Uterus (tissue), 2 donors: ENCODE measurements at regions not wholly inside any gene's neighbourhood (a gene's known extent, or its start where the extent isn't known, plus 50 kb on each side); places are given as distances from the start of the nearest gene placed in this dataset.

ENCODE experiments used
- POLR2A ChIP-seq, 2 donors: fragments of 450-650 bp; IDR thresholded peaks; one replicate each; pipeline ENCODE4 v1.6.1; 2016; ENCODE audit warnings: antibody characterized with exemption in 2 of 2, mild to moderate bottlenecking in 1 of 2, moderate library complexity in 1 of 2
- TF ChIP-seq, protein P1 (sequence below), 4 experiments: fragments of 200-600 bp in 2 of 4; fragments of 450-650 bp in 2 of 4; sonication (generic) in 2 of 4; IDR thresholded peaks; one replicate each; pipeline ENCODE4 v1.5.1; 2016 to 2019; ENCODE audit warnings: antibody characterized with exemption in 4 of 4, mild to moderate bottlenecking in 2 of 4, moderate library complexity in 1 of 4

DNA sequence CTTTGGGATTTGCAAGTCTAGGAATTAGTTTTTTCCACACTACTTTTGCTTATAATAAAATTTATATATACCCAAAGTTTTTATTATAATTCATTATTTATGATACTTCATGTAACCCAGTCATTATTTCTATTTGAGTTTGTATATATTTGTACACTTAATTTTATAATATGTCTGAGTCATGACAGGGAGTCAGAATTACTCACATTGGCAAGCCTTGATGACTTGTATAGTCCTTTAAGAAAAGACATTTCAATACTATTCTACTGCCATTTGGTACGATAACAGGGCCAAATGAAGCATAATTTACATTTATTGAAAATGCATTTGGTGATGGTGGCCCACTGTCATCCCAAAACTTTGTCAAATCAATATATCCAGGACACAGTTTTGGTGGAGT, 95.9 kb upstream of the UNC13C start:
- TF ChIP-seq, protein P1, sequence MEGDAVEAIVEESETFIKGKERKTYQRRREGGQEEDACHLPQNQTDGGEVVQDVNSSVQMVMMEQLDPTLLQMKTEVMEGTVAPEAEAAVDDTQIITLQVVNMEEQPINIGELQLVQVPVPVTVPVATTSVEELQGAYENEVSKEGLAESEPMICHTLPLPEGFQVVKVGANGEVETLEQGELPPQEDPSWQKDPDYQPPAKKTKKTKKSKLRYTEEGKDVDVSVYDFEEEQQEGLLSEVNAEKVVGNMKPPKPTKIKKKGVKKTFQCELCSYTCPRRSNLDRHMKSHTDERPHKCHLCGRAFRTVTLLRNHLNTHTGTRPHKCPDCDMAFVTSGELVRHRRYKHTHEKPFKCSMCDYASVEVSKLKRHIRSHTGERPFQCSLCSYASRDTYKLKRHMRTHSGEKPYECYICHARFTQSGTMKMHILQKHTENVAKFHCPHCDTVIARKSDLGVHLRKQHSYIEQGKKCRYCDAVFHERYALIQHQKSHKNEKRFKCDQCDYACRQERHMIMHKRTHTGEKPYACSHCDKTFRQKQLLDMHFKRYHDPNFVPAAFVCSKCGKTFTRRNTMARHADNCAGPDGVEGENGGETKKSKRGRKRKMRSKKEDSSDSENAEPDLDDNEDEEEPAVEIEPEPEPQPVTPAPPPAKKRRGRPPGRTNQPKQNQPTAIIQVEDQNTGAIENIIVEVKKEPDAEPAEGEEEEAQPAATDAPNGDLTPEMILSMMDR (IDR thresholded peaks at IDR 0.05) = no peak
- no peak for TF ChIP-seq POLR2A (IDR thresholded peaks at IDR 0.05)
